B cell (primary cell): ENCODE measurements at regions not wholly inside any gene's neighbourhood (a gene's known extent, or its start where the extent isn't known, plus 50 kb on each side); places are given as distances from the start of the nearest gene placed in this dataset.

ENCODE experiments used
- CTCF ChIP-seq: fragments of 200-600 bp; IDR thresholded peaks from one replicate; pipeline ENCODE4 v1.8.0; 2022; ENCODE audit warnings: antibody characterized with exemption, mild to moderate bottlenecking
- EZH2 ChIP-seq: IDR thresholded peaks from 2 replicates; pipeline ENCODE4 v1.6.1; 2012; ENCODE audit warnings: borderline replicate concordance, low read depth, mild to moderate bottlenecking, moderate library complexity, low read length; ENCODE audit not compliant: insufficient read depth, poor library complexity, severe bottlenecking

- no peak for TF ChIP-seq CTCF
- no peak for TF ChIP-seq EZH2
Observed at GRCh38 chr15:31271711-31272557, 54.7 kb upstream of the KLF13 start.
